ENCODE measurements at regions not wholly inside any gene's neighbourhood (a gene's known extent, or its start where the extent isn't known, plus 50 kb on each side); places are given as distances from the start of the nearest gene placed in this dataset.

- peaks cover 5% of the 10 kb centered on the region for H3K9me3 Mint-ChIP-seq
- Histone ChIP-seq H3K4me3 (ENCODE audit: low read length) (no peak overlapping the region), H3K27me3 (ENCODE audit: control insufficient read depth in 1 of 2, insufficient read depth in 2 of 2, low read length in 2 of 2) (no peaks in the 10 kb centered on the region), H3K9me3 (ENCODE audit: control insufficient read depth in 1 of 2, insufficient read depth in 1 of 2, low read length in 2 of 2) (peaks cover 3 to 17% of the 10 kb centered on the region in 2 experiments), H3K4me1 (ENCODE audit: insufficient read depth, low read length) (no peaks in the 10 kb centered on the region), H3K36me3 (ENCODE audit: insufficient read depth, low read length) (no peaks in the 10 kb centered on the region), H3K27ac (ENCODE audit: low read depth in 1 of 2, low read length in 2 of 2) (no peak overlapping the region)
- intact Hi-C loops (cut with DNase I, micrococcal nuclease) = no loop called here
- CTCF ChIA-PET = no interaction called here
- H3K27ac Mint-ChIP-seq = no peak overlapping the region
- no peaks in the 10 kb centered on the region for H3K27me3 Mint-ChIP-seq
- no peak overlapping the region for H3K4me3 Mint-ChIP-seq
- no peaks in the 10 kb centered on the region for H3K4me1 Mint-ChIP-seq (ENCODE audit: low read depth)
- ATAC-seq (ENCODE audit: poor library complexity) (no peak), DNase-seq (no peak)
- POLR2A ChIA-PET = no interaction called here
- no peak for TF ChIP-seq CTCF (IDR thresholded peaks at IDR 0.05)
- H3K36me3 Mint-ChIP-seq (ENCODE audit: low read depth) = no peaks in the 10 kb centered on the region
These were observed 119.7 kb upstream of the PDE3A start for GRCh38 chr12:20248646-20249045.

GRCh38 chr12:20250761-20251160 lies 117.6 kb upstream of the PDE3A start:
- Mint-ChIP-seq H3K36me3 (ENCODE audit: low read depth) (no peaks in the 10 kb centered on the region), H3K4me3 (no peak overlapping the region), H3K9me3 (peaks cover 3% of the 10 kb centered on the region), H3K27ac (no peak overlapping the region), H3K27me3 (no peaks in the 10 kb centered on the region), H3K4me1 (ENCODE audit: low read depth) (no peaks in the 10 kb centered on the region)
- no peaks in the 10 kb centered on the region for H3K4me1 ChIP-seq (ENCODE audit: insufficient read depth, low read length)
- no peak for TF ChIP-seq CTCF (IDR thresholded peaks at IDR 0.05)
- CTCF ChIA-PET = no interaction called here
- no peaks in the 10 kb centered on the region for H3K36me3 ChIP-seq (ENCODE audit: insufficient read depth, low read length)
- no peak overlapping the region for H3K4me3 ChIP-seq (ENCODE audit: low read length)
- H3K27me3 ChIP-seq (ENCODE audit: control insufficient read depth in 1 of 2, insufficient read depth in 2 of 2, low read length in 2 of 2) = no peaks in the 10 kb centered on the region
- intact Hi-C loops (cut with DNase I, micrococcal nuclease) = no loop called here
- POLR2A ChIA-PET = no interaction called here
- ATAC-seq (ENCODE audit: poor library complexity) (no peak), DNase-seq (no peak)
- H3K27ac ChIP-seq (ENCODE audit: low read depth in 1 of 2, low read length in 2 of 2) = no peak overlapping the region
- peaks cover 3 to 17% of the 10 kb centered on the region in 2 experiments for H3K9me3 ChIP-seq (ENCODE audit: control insufficient read depth in 1 of 2, insufficient read depth in 1 of 2, low read length in 2 of 2)

GRCh38 chr12:20257311-20257710 lies 111.0 kb upstream of the PDE3A start:
- no peak for ATAC-seq (ENCODE audit: poor library complexity)
- POLR2A ChIA-PET = no interaction called here
- H3K27me3 Mint-ChIP-seq = no peaks in the 10 kb centered on the region
- Histone ChIP-seq H3K27ac (ENCODE audit: low read depth in 1 of 2, low read length in 2 of 2) (no peak overlapping the region), H3K36me3 (ENCODE audit: insufficient read depth, low read length) (no peaks in the 10 kb centered on the region), H3K4me3 (ENCODE audit: low read length) (no peak overlapping the region), H3K9me3 (ENCODE audit: control insufficient read depth in 1 of 2, insufficient read depth in 1 of 2, low read length in 2 of 2) (no peaks in the 10 kb centered on the region), H3K4me1 (ENCODE audit: insufficient read depth, low read length) (no peaks in the 10 kb centered on the region), H3K27me3 (ENCODE audit: control insufficient read depth in 1 of 2, insufficient read depth in 2 of 2, low read length in 2 of 2) (no peaks in the 10 kb centered on the region)
- intact Hi-C loops (cut with DNase I, micrococcal nuclease) = no loop called here
- H3K27ac Mint-ChIP-seq = no peak overlapping the region
- DNase-seq = no peak
- CTCF ChIA-PET = no interaction called here
- H3K4me3 Mint-ChIP-seq = no peak overlapping the region
- no peaks in the 10 kb centered on the region for H3K4me1 Mint-ChIP-seq (ENCODE audit: low read depth)
- TF ChIP-seq CTCF (IDR thresholded peaks at IDR 0.05) = no peak
- H3K9me3 Mint-ChIP-seq = no peaks in the 10 kb centered on the region
- no peaks in the 10 kb centered on the region for H3K36me3 Mint-ChIP-seq (ENCODE audit: low read depth)

Measured in CD4-positive, alpha-beta T cell (primary cell).